Skin of body (tissue), 1 donor: ENCODE measurements at regions not wholly inside any gene's neighbourhood (a gene's known extent, or its start where the extent isn't known, plus 50 kb on each side); places are given as distances from the start of the nearest gene placed in this dataset.
"Not testable (repeated sequence)": the region's sequence is repeated elsewhere in the genome, so short reads cannot be mapped to it uniquely, and the experiment has no call there.

Experiments used
- DNase-seq: peaks from one replicate; lab custom pipeline; 2025; lab: John Stamatoyannopoulos, UW

GRCh38 chr2:123808243-123808642, 216.8 kb upstream of the CNTNAP5 start:
- no peak for DNase-seq

GRCh38 chr2:123811846-123812245, 213.2 kb upstream of the CNTNAP5 start:
- DNase-seq = no peak

- DNase-seq = no peak
Observed at GRCh38 chr2:123816203-123816602, 208.9 kb upstream of the CNTNAP5 start.

- no peak for DNase-seq
Observed at GRCh38 chr2:123816928-123817327, 208.2 kb upstream of the CNTNAP5 start.

- no peak for DNase-seq
Observed at GRCh38 chr2:123826729-123827271, 198.3 kb upstream of the CNTNAP5 start.

- DNase-seq = no peak
Observed at GRCh38 chr2:123839326-123839725, 185.8 kb upstream of the CNTNAP5 start.

- DNase-seq = no peak
Observed at GRCh38 chr2:123840016-123840415, 185.1 kb upstream of the CNTNAP5 start.

- no peak for DNase-seq
Observed at GRCh38 chr2:123840574-123840973, 184.5 kb upstream of the CNTNAP5 start.

- DNase-seq = no peak
Observed at GRCh38 chr2:123851281-123851680, 173.8 kb upstream of the CNTNAP5 start.

- DNase-seq = no peak
Observed at GRCh38 chr2:123853161-123853560, 171.9 kb upstream of the CNTNAP5 start.

GRCh38 chr2:123859031-123859430, 166.1 kb upstream of the CNTNAP5 start:
- not testable (repeated sequence) for DNase-seq

GRCh38 chr2:123864416-123864815, 160.7 kb upstream of the CNTNAP5 start:
- DNase-seq = no peak

GRCh38 chr2:123870206-123870880, 154.7 kb upstream of the CNTNAP5 start:
- peak; percentile 23 for DNase-seq

GRCh38 chr2:123870881-123871276, 154.2 kb upstream of the CNTNAP5 start:
- no peak for DNase-seq

GRCh38 chr2:123890148-123890547, 134.9 kb upstream of the CNTNAP5 start:
- no peak for DNase-seq

GRCh38 chr2:123894167-123894566, 130.9 kb upstream of the CNTNAP5 start:
- DNase-seq = no peak

- peak; percentile 2 for DNase-seq
Observed at GRCh38 chr2:123895651-123896050, 129.4 kb upstream of the CNTNAP5 start.

GRCh38 chr2:123901256-123901655, 123.8 kb upstream of the CNTNAP5 start:
- DNase-seq = no peak

- DNase-seq = no peak
Observed at GRCh38 chr2:123906361-123906760, 118.7 kb upstream of the CNTNAP5 start.

GRCh38 chr2:123908522-123908921, 116.6 kb upstream of the CNTNAP5 start:
- DNase-seq = no peak

- no peak for DNase-seq
Observed at GRCh38 chr2:123912171-123912570, 112.9 kb upstream of the CNTNAP5 start.

- no peak for DNase-seq
Observed at GRCh38 chr2:123913143-123913735, 111.8 kb upstream of the CNTNAP5 start.

GRCh38 chr2:123915380-123915779, 109.7 kb upstream of the CNTNAP5 start:
- no peak for DNase-seq
